ENCODE measurements at regions not wholly inside any gene's neighbourhood (a gene's known extent, or its start where the extent isn't known, plus 50 kb on each side); places are given as distances from the start of the nearest gene placed in this dataset.

- no peak for FAIRE-seq
- H3K4me1 ChIP-seq (replicated peaks in 1 of 4; ENCODE audit: control insufficient read depth in 3 of 4, insufficient read depth in 4 of 4, low read length in 3 of 4): no peaks in the 10 kb centered on the region
- no peak overlapping the region for H2BK12ac ChIP-seq (ENCODE audit: low read depth, low read length)
- H4K5ac ChIP-seq (ENCODE audit: insufficient read length, low read depth, low read length): no peak overlapping the region
- H3K4me2 ChIP-seq (ENCODE audit: insufficient read depth in 1 of 2, low read depth in 2 of 2, low read length in 2 of 2): no peak overlapping the region
- 95% methylated on average over 1 of the region's 1 CpG; no CpG with 5 or more reads in 1 of the 2 experiments for WGBS, 2 experiments (ENCODE audit: extremely low coverage in 1 of 2, insufficient coverage in 1 of 2, insufficient read length in 1 of 2, insufficient replicate concordance in 2 of 2, low coverage in 1 of 2, low lambda C conversion rate in 2 of 2, missing lambda C conversion rate in 1 of 2)
- H3K23ac ChIP-seq (ENCODE audit: insufficient read length): no peak overlapping the region
- no peak overlapping the region for H2BK5ac ChIP-seq (ENCODE audit: low read depth, low read length)
- H4K20me1 ChIP-seq (replicated peaks in 1 of 2; ENCODE audit: control insufficient read depth in 1 of 2, insufficient read depth in 2 of 2, low read length in 2 of 2): no peaks in the 10 kb centered on the region
- H2BK20ac ChIP-seq (ENCODE audit: low read length): no peak overlapping the region
- H3K4me3 ChIP-seq (ENCODE audit: extremely low read depth in 1 of 4, insufficient read depth in 2 of 4, low read depth in 3 of 4, low read length in 4 of 4): no peak overlapping the region
- no peaks in the 10 kb centered on the region for H3K23me2 ChIP-seq (ENCODE audit: low read depth, low read length)
- H2AK5ac ChIP-seq (ENCODE audit: low read depth, low read length): no peak overlapping the region
- H3K79me1 ChIP-seq (ENCODE audit: low read depth, low read length): no peaks in the 10 kb centered on the region
- H3K27ac ChIP-seq (ENCODE audit: low read depth, low read length): no peak overlapping the region
- H3K36me3 ChIP-seq (ENCODE audit: control insufficient read depth in 2 of 4, insufficient read depth in 4 of 4, low read length in 3 of 4): no peaks in the 10 kb centered on the region
- no peak for DNase-seq (ENCODE audit: low read depth in 1 of 2, low spot score in 2 of 2)
- H2AFZ ChIP-seq (ENCODE audit: low read length): no peak overlapping the region
- no peak overlapping the region for H3K56ac ChIP-seq (replicated peaks; ENCODE audit: insufficient read length, low read depth, low read length)
- no peak overlapping the region for H2BK15ac ChIP-seq (ENCODE audit: low read length)
- H3K27me3 ChIP-seq (replicated peaks in 1 of 4; ENCODE audit: control insufficient read depth in 3 of 4, extremely low read depth in 1 of 4, insufficient read depth in 3 of 4, low read length in 3 of 4): no peaks in the 10 kb centered on the region
- H3K9ac ChIP-seq (replicated peaks in 1 of 4; ENCODE audit: extremely low read depth in 1 of 4, low read depth in 3 of 4, low read length in 3 of 4): no peak overlapping the region
- H3K79me2 ChIP-seq (ENCODE audit: control insufficient read depth in 1 of 2, insufficient read depth in 2 of 2, low read length in 2 of 2): no peaks in the 10 kb centered on the region
- no peak overlapping the region for H3K18ac ChIP-seq (ENCODE audit: extremely low read depth, low read length)
- CTCF ChIA-PET (ENCODE audit: partially characterized antibody): interaction anchor here (0.7 to 1.1 kb wide), 2 partner anchors 9 to 161 kb away, joined by 3 read pairs; no protein-coding TSS in a partner anchor
- no peak overlapping the region for H4K91ac ChIP-seq (replicated peaks; ENCODE audit: insufficient read length, low read length)
- no peak overlapping the region for H3K4ac ChIP-seq (replicated peaks; ENCODE audit: insufficient read length, low read depth, low read length)
- POLR2A ChIA-PET (ENCODE audit: partially characterized antibody): no interaction called here
- H2BK120ac ChIP-seq (replicated peaks; ENCODE audit: low read depth, low read length): no peak overlapping the region
- no peaks in the 10 kb centered on the region for H3K9me3 ChIP-seq (ENCODE audit: insufficient read depth in 2 of 2, low read depth in 1 of 2, low read length in 1 of 2)
- no peak overlapping the region for H3K14ac ChIP-seq (ENCODE audit: insufficient read length)
- no peak overlapping the region for H4K8ac ChIP-seq (ENCODE audit: extremely low read depth, insufficient read depth, low read length)
- no peak for TF ChIP-seq SIN3A (conservative IDR thresholded peaks at IDR 0.05 in 1 of 2, IDR thresholded peaks at IDR 0.05 in 1 of 2; ENCODE audit: low read depth in 1 of 2, low read length in 2 of 2)
- TF ChIP-seq GTF2F1 (IDR thresholded peaks at IDR 0.05; ENCODE audit: borderline replicate concordance, low read depth, low read length): no peak
- TF ChIP-seq SIX5 (IDR thresholded peaks at IDR 0.05; ENCODE audit: low read depth, low read length): no peak
- no peak for TF ChIP-seq SP2 (IDR thresholded peaks at IDR 0.05; ENCODE audit: low read length)
- no peak for TF ChIP-seq ASH2L (IDR thresholded peaks at IDR 0.05; ENCODE audit: low read length)
- TF ChIP-seq RXRA (IDR thresholded peaks at IDR 0.05; ENCODE audit: insufficient read depth, low read depth, low read length): no peak
- no peak for TF ChIP-seq KDM1A (IDR thresholded peaks at IDR 0.05; ENCODE audit: borderline replicate concordance, low read length)
- no peak for TF ChIP-seq SP4 (IDR thresholded peaks at IDR 0.05; ENCODE audit: low read length)
- TF ChIP-seq RAD21 (IDR thresholded peaks at IDR 0.05 in 1 of 2, conservative IDR thresholded peaks at IDR 0.05 in 1 of 2; ENCODE audit: low read depth in 2 of 2, low read length in 2 of 2): no peak
- no peak for TF ChIP-seq CTCF (IDR thresholded peaks at IDR 0.05; ENCODE audit: control extremely low read depth in 1 of 3, insufficient read depth in 1 of 3, low read depth in 1 of 3, low read length in 3 of 3)
- TF ChIP-seq SUZ12 (IDR thresholded peaks at IDR 0.05; ENCODE audit: low read length): no peak
These were observed 457.4 kb downstream of the TRHDE start for GRCh38 chr12:72729451-72730010.

Measured in H1 (cell line).